ENCODE measurements at regions not wholly inside any gene's neighbourhood (a gene's known extent, or its start where the extent isn't known, plus 50 kb on each side); places are given as distances from the start of the nearest gene placed in this dataset.

DNA sequence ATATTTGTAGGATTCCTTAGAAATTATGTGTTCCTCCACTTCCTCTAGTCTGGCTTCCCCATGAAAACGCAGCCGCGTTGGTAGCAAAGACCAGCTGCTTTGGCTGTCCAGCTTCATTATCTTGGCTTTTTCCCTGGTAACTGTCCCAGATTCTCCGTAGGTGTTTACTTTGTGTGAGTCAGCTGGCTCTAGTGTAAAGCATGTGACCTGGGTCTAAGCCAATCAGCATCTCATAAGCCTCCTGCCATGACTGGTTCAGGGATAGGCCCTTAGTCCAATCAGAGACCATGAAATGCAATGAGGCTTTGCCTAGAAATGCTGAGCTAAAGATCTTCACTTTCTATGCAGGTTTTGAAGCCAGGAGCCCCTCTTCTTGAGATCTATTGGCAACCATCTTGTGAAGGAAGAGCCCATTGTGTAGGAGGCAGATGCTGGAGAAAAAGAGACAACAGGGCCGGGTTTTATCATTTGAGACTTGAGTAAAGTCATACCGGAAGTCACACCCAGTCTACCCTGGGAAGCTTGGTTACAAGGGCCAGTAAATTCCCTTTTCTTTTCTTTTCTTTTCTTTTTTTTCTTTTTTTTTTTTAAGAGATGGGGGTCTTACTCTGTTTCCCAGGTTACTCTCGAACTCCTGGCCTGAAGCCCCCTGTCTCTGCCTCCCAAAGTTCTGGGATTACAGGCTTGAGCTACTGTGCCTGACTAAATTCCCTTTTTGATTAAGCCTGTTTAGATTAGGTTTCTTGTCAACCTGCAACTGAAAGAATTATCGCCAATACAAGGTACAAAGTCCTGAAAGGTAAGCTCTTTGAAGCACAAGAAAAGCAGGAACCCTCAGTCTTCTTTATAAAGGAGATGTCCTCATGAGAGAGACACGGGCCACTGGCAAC, 256.5 kb upstream of the RREB1 start (continued):
- TF ChIP-seq PHF20 (IDR thresholded peaks at IDR 0.05; ENCODE audit: partially characterized antibody): no peak
- no peak for TF ChIP-seq ZSCAN32 (CRISPR knock-in tag; IDR thresholded peaks at IDR 0.05)
- TF ChIP-seq RHOXF2B (CRISPR knock-in tag; conservative IDR thresholded peaks at IDR 0.05): no peak
- TF ChIP-seq AFF1 (IDR thresholded peaks at IDR 0.05; ENCODE audit: low read depth in 1 of 2, partially characterized antibody in 2 of 2): peak in 1 of 2 experiments; percentile 39
- no peak for TF ChIP-seq NFE2 (IDR thresholded peaks at IDR 0.05; ENCODE audit: low read depth)
- TF ChIP-seq HNRNPL (IDR thresholded peaks at IDR 0.05; ENCODE audit: low read depth, low read length): no peak
- TF ChIP-seq ESRRB (CRISPR knock-in tag; IDR thresholded peaks at IDR 0.05; ENCODE audit: borderline replicate concordance): no peak
- TF ChIP-seq, protein P1, sequence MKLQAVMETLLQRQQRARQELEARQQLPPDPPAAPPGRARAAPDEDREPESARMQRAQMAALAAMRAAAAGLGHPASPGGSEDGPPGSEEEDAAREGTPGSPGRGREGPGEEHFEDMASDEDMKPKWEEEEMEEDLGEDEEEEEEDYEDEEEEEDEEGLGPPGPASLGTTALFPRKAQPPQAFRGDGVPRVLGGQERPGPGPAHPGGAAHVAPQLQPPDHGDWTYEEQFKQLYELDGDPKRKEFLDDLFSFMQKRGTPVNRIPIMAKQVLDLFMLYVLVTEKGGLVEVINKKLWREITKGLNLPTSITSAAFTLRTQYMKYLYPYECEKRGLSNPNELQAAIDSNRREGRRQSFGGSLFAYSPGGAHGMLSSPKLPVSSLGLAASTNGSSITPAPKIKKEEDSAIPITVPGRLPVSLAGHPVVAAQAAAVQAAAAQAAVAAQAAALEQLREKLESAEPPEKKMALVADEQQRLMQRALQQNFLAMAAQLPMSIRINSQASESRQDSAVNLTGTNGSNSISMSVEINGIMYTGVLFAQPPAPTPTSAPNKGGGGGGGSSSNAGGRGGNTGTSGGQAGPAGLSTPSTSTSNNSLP (IDR thresholded peaks at IDR 0.05; ENCODE audit: borderline replicate concordance, low read depth, low read length): no peak
- TF ChIP-seq, protein P2, sequence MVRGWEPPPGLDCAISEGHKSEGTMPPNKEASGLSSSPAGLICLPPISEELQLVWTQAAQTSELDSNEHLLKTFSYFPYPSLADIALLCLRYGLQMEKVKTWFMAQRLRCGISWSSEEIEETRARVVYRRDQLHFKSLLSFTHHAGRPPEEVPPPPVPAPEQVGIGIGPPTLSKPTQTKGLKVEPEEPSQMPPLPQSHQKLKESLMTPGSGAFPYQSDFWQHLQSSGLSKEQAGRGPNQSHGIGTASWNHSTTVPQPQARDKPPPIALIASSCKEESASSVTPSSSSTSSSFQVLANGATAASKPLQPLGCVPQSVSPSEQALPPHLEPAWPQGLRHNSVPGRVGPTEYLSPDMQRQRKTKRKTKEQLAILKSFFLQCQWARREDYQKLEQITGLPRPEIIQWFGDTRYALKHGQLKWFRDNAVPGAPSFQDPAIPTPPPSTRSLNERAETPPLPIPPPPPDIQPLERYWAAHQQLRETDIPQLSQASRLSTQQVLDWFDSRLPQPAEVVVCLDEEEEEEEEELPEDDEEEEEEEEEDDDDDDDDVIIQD (CRISPR knock-in tag; IDR thresholded peaks at IDR 0.05): no peak
- TF ChIP-seq SUPT5H (IDR thresholded peaks at IDR 0.05): no peak
- TF ChIP-seq, protein P3, sequence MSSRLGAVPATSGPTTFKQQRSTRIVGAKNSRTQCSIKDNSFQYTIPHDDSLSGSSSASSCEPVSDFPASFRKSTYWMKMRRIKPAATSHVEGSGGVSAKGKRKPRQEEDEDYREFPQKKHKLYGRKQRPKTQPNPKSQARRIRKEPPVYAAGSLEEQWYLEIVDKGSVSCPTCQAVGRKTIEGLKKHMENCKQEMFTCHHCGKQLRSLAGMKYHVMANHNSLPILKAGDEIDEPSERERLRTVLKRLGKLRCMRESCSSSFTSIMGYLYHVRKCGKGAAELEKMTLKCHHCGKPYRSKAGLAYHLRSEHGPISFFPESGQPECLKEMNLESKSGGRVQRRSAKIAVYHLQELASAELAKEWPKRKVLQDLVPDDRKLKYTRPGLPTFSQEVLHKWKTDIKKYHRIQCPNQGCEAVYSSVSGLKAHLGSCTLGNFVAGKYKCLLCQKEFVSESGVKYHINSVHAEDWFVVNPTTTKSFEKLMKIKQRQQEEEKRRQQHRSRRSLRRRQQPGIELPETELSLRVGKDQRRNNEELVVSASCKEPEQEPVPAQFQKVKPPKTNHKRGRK (tag; IDR thresholded peaks at IDR 0.05): peak; percentile 76
- peak; percentile 85 for TF ChIP-seq DMBX1 (CRISPR knock-in tag; IDR thresholded peaks at IDR 0.05; ENCODE audit: borderline replicate concordance)
- TF ChIP-seq LEF1 (IDR thresholded peaks at IDR 0.05): 0 out of 2 replicates have a peak, but pooled peaks have one; percentile 39
- no peak for TF ChIP-seq ZNF77 (CRISPR knock-in tag; IDR thresholded peaks at IDR 0.05)
- no peak for TF ChIP-seq HSF4 (CRISPR knock-in tag; IDR thresholded peaks at IDR 0.05; ENCODE audit: borderline replicate concordance)
- TF ChIP-seq ZNF583 (CRISPR knock-in tag; IDR thresholded peaks at IDR 0.05): no peak
- TF ChIP-seq ZNF395 (CRISPR knock-in tag; IDR thresholded peaks at IDR 0.05): no peak; the same call in 1 of the 2 replicates
- peak; percentile 35; the same call in 1 of the 2 replicates for TF ChIP-seq SMARCE1 (IDR thresholded peaks at IDR 0.05)

Measured in K562 (cell line).